BLaER1 (cell line): ENCODE measurements at regions not wholly inside any gene's neighbourhood (a gene's known extent, or its start where the extent isn't known, plus 50 kb on each side); places are given as distances from the start of the nearest gene placed in this dataset.

Source experiments
- H3K27ac ChIP-seq: shearing (Covaris generic); formaldehyde crosslinking; 2 replicates; pipeline ENCODE4 v1.8.1; 2022
- H3K27me3 ChIP-seq: shearing (Covaris generic); formaldehyde crosslinking; 2 replicates; pipeline ENCODE4 v1.8.1; 2022
- H3K36me3 ChIP-seq: shearing (Covaris generic); formaldehyde crosslinking; 2 replicates; pipeline ENCODE4 v1.8.1; 2022
- H3K4me1 ChIP-seq: shearing (Covaris generic); formaldehyde crosslinking; 2 replicates; pipeline ENCODE4 v1.8.1; 2022
- H3K4me2 ChIP-seq: shearing (Covaris generic); formaldehyde crosslinking; 2 replicates; pipeline ENCODE4 v1.8.1; 2022
- H3K4me3 ChIP-seq: shearing (Covaris generic); formaldehyde crosslinking; 2 replicates; pipeline ENCODE4 v1.8.1; 2022
- H3K9ac ChIP-seq: shearing (Covaris generic); formaldehyde crosslinking; 2 replicates; pipeline ENCODE4 v1.8.1; 2022
- H3K9me3 ChIP-seq: shearing (Covaris generic); formaldehyde crosslinking; 2 replicates; pipeline ENCODE4 v1.8.1; 2022
- H4K20me1 ChIP-seq: shearing (Covaris generic); formaldehyde crosslinking; 2 replicates; pipeline ENCODE4 v1.8.1; 2022
- Cebpa-rat ChIP-seq: shearing (Covaris generic); IDR thresholded peaks from 2 replicates; pipeline ENCODE4 v1.8.1; 2022

DNA sequence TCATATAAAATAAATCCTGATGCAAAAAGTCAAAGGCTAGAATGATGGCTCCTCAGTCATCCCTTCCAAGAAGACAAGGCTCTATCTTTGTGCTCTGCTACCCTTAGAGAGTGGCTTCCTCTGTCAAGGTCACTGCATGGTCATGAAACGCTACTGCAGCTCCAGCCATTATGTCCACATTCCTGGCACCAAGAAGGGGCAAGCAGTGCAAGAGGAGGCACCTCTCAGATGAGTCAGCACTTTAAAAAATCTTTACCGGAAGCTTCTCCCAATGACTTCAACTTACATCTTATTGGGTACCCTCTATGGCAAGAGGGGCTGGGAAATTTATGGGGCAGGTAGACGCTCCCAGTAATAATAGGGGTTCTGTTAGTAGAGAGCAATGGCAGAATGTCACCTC lies 129.5 kb upstream of the CPEB4 start:
- Histone ChIP-seq H3K9ac (no peak overlapping the region), H3K27ac (no peak overlapping the region), H4K20me1 (no peaks in the 10 kb centered on the region), H3K27me3 (no peaks in the 10 kb centered on the region), H3K9me3 (no peaks in the 10 kb centered on the region), H3K4me3 (no peak overlapping the region), H3K4me1 (peaks cover 29% of the 10 kb centered on the region), H3K36me3 (no peaks in the 10 kb centered on the region), H3K4me2 (no peak overlapping the region)
- no peak for TF ChIP-seq Cebpa-rat

DNA sequence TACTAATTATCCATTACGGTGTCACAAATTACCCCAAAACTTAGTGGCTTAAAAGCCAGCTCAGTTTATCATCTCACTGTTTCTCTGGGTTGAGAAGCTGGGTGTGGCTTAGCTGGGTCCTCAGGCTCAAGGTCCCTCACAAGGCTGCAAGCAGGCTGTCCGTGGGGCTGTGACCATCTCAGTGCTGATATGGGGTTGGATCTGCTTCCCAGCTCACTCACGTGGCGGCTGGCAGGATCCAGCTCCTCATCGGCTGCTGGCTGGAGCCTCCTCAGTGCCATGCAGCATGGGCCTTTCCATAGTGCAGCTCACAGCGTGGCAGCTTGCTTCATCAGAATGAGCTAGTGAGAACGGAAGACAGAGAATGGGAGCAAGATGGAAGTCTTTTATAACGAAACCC lies 128.5 kb upstream of the CPEB4 start:
- Histone ChIP-seq H3K27me3 (no peaks in the 10 kb centered on the region), H3K4me1 (peaks cover 30% of the 10 kb centered on the region), H3K9ac (no peak overlapping the region), H3K4me2 (no peak overlapping the region), H3K27ac (no peak overlapping the region), H3K4me3 (no peak overlapping the region), H3K36me3 (no peaks in the 10 kb centered on the region), H4K20me1 (no peaks in the 10 kb centered on the region), H3K9me3 (no peaks in the 10 kb centered on the region)
- no peak for TF ChIP-seq Cebpa-rat

DNA sequence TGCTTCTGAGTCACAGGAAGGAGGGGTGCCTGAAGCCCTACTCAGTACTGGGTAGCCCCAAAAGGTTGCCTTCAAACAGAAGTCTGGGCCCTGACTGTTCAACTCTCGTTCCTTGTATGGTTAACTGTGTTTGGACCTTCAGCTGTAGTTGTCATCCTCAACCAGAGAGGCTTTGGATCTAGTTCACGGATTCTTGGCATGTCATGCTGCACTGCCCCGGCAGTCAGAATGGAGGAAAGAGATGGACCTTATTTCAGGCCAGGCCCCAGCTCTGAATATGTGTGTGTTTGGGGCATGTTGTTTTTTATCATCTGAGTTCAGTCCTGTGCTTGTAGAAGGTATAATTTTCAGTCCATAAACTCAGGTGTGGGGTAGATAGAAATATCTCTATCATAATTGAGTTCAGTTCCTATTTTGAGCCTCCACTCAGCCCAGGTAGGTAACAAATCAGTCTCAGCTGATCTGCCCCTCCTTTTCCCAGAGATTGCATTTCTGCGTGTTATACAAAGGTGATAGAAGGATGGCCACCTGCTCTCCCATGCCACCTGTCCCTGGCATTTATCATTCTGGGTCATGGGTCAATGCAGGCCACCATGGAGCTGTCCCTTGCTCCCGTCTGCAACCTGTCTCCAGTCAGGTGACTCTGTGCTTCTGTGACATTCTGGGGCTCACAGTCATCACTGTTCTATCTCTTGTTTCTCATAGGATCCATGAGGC lies 127.5 kb upstream of the CPEB4 start:
- H3K4me3 ChIP-seq = no peak overlapping the region
- H3K9me3 ChIP-seq = no peaks in the 10 kb centered on the region
- H4K20me1 ChIP-seq = no peaks in the 10 kb centered on the region
- no peaks in the 10 kb centered on the region for H3K36me3 ChIP-seq
- H3K4me2 ChIP-seq = peak overlapping the region; percentile 38
- TF ChIP-seq Cebpa-rat = no peak
- H3K9ac ChIP-seq = no peak overlapping the region
- no peak overlapping the region for H3K27ac ChIP-seq
- peaks cover 30% of the 10 kb centered on the region for H3K4me1 ChIP-seq
- H3K27me3 ChIP-seq = no peaks in the 10 kb centered on the region

GRCh38 chr5:173761178-173761513 lies 127.0 kb upstream of the CPEB4 start:
- Histone ChIP-seq H3K9me3 (no peaks in the 10 kb centered on the region), H3K4me3 (no peak overlapping the region), H3K9ac (no peak overlapping the region), H4K20me1 (no peaks in the 10 kb centered on the region), H3K27ac (no peak overlapping the region), H3K36me3 (no peaks in the 10 kb centered on the region), H3K27me3 (no peaks in the 10 kb centered on the region), H3K4me1 (peaks cover 30% of the 10 kb centered on the region), H3K4me2 (peak overlapping the region; percentile 38)
- TF ChIP-seq Cebpa-rat = no peak

- Histone ChIP-seq H3K4me2 (peak overlapping the region; percentile 65), H3K27ac (no peak overlapping the region), H3K36me3 (no peaks in the 10 kb centered on the region), H3K9me3 (no peaks in the 10 kb centered on the region), H3K9ac (no peak overlapping the region), H4K20me1 (no peaks in the 10 kb centered on the region), H3K4me3 (no peak overlapping the region), H3K4me1 (peaks cover 30% of the 10 kb centered on the region), H3K27me3 (no peaks in the 10 kb centered on the region)
- no peak for TF ChIP-seq Cebpa-rat
Observed at GRCh38 chr5:173762045-173762444, 126.1 kb upstream of the CPEB4 start.

- TF ChIP-seq Cebpa-rat = no peak
- Histone ChIP-seq H3K9me3 (no peaks in the 10 kb centered on the region), H3K9ac (no peak overlapping the region), H3K4me2 (peak overlapping the region; percentile 65), H3K27ac (no peak overlapping the region), H3K27me3 (no peaks in the 10 kb centered on the region), H3K36me3 (no peaks in the 10 kb centered on the region), H4K20me1 (no peaks in the 10 kb centered on the region), H3K4me3 (no peak overlapping the region), H3K4me1 (peaks cover 30% of the 10 kb centered on the region)
Observed at GRCh38 chr5:173762930-173763329, 125.2 kb upstream of the CPEB4 start.

GRCh38 chr5:173763410-173763809 lies 124.7 kb upstream of the CPEB4 start:
- H3K27ac ChIP-seq = no peak overlapping the region
- peaks cover 30% of the 10 kb centered on the region for H3K4me1 ChIP-seq
- TF ChIP-seq Cebpa-rat = no peak
- no peaks in the 10 kb centered on the region for H3K36me3 ChIP-seq
- peak overlapping the region; percentile 65 for H3K4me2 ChIP-seq
- H3K4me3 ChIP-seq = no peak overlapping the region
- H3K9ac ChIP-seq = no peak overlapping the region
- H3K27me3 ChIP-seq = no peaks in the 10 kb centered on the region
- H4K20me1 ChIP-seq = no peaks in the 10 kb centered on the region
- H3K9me3 ChIP-seq = no peaks in the 10 kb centered on the region

DNA sequence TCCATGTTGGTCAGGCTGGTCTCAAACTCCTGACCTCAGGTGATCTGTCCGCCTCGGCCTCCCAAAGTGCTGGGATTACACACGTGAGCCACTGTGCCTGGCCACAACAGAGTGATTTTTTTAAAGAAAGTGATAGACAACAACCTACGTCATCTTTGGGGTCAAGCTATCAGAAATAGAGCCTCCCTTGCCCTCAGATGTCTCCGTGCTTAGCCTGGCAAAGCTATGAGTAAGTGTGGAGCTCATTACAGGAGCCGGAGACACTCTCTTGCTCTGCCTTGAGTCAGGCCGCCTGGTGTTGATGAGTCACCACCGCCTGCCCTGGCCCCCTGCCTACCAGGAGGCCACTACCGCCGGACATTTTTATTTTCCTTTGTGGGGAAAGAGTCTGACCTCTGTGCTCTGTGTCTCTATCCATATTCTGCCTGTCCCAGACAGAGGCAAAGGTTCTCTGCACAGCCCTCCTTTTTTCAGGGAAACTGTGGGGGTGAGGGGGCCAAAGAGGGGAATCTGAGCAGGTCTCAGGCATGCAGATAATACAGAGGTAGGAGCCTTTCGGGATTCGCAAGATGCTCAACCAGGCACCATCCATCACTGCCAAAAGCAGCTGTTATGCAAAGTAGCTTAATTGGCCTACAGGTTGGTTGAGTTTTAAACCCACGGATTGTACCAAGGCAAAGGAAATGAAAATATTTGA lies 123.7 kb upstream of the CPEB4 start:
- Histone ChIP-seq H3K4me2 (no peak overlapping the region), H3K4me1 (peaks cover 30% of the 10 kb centered on the region), H3K36me3 (no peaks in the 10 kb centered on the region), H3K4me3 (no peak overlapping the region), H3K9me3 (no peaks in the 10 kb centered on the region), H3K27ac (no peak overlapping the region), H3K9ac (no peak overlapping the region), H4K20me1 (no peaks in the 10 kb centered on the region), H3K27me3 (no peaks in the 10 kb centered on the region)
- TF ChIP-seq Cebpa-rat = no peak

- Histone ChIP-seq H3K27ac (no peak overlapping the region), H3K4me1 (peaks cover 30% of the 10 kb centered on the region), H3K4me2 (no peak overlapping the region), H3K4me3 (no peak overlapping the region), H3K9ac (no peak overlapping the region), H3K9me3 (no peaks in the 10 kb centered on the region), H3K36me3 (no peaks in the 10 kb centered on the region), H3K27me3 (no peaks in the 10 kb centered on the region), H4K20me1 (no peaks in the 10 kb centered on the region)
- no peak for TF ChIP-seq Cebpa-rat
Observed at GRCh38 chr5:173765029-173765644, 123.0 kb upstream of the CPEB4 start.

- TF ChIP-seq Cebpa-rat = no peak
- no peak overlapping the region for H3K27ac ChIP-seq
- H4K20me1 ChIP-seq = no peaks in the 10 kb centered on the region
- H3K9me3 ChIP-seq = no peaks in the 10 kb centered on the region
- no peak overlapping the region for H3K4me2 ChIP-seq
- H3K9ac ChIP-seq = no peak overlapping the region
- H3K4me1 ChIP-seq = peaks cover 30% of the 10 kb centered on the region
- no peaks in the 10 kb centered on the region for H3K36me3 ChIP-seq
- H3K27me3 ChIP-seq = no peaks in the 10 kb centered on the region
- no peak overlapping the region for H3K4me3 ChIP-seq
Observed at GRCh38 chr5:173765661-173766060, 122.5 kb upstream of the CPEB4 start.
